Lower leg skin (tissue), 3 donors: ENCODE measurements at regions not wholly inside any gene's neighbourhood (a gene's known extent, or its start where the extent isn't known, plus 50 kb on each side); places are given as distances from the start of the nearest gene placed in this dataset.

Experiments used
- POLR2A ChIP-seq, 2 donors: fragments of 450-650 bp; IDR thresholded peaks; one replicate each; pipeline ENCODE4 v1.6.1; 2016 to 2017; ENCODE audit warnings: antibody characterized with exemption in 2 of 2, mild to moderate bottlenecking in 1 of 2, moderate library complexity in 1 of 2
- TF ChIP-seq, protein P1 (sequence below), 3 donors: fragments of 450-650 bp; IDR thresholded peaks; one replicate each; pipeline ENCODE4 v1.5.1; 2016; ENCODE audit warnings: antibody characterized with exemption in 3 of 3, mild to moderate bottlenecking in 3 of 3, moderate library complexity in 2 of 3

DNA sequence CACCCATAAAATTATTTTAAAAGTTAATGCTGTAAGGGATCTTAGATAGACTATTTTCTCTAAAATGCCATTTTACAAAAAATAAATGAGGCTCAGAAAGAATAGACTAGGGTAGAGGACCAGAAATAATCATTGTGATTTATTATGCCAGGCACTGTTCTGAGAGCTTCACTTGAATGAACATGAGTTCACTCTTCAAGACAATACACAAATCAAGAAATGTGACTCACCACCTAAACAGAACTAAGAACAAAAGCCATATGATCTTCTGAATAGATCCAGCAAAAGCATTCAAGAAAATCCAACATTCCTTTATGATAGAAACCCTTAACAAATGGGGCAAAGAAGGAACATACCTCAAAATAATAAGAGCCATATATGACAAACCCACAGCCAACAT is 582.0 kb downstream of the PKHD1 start:
- TF ChIP-seq, protein P1, sequence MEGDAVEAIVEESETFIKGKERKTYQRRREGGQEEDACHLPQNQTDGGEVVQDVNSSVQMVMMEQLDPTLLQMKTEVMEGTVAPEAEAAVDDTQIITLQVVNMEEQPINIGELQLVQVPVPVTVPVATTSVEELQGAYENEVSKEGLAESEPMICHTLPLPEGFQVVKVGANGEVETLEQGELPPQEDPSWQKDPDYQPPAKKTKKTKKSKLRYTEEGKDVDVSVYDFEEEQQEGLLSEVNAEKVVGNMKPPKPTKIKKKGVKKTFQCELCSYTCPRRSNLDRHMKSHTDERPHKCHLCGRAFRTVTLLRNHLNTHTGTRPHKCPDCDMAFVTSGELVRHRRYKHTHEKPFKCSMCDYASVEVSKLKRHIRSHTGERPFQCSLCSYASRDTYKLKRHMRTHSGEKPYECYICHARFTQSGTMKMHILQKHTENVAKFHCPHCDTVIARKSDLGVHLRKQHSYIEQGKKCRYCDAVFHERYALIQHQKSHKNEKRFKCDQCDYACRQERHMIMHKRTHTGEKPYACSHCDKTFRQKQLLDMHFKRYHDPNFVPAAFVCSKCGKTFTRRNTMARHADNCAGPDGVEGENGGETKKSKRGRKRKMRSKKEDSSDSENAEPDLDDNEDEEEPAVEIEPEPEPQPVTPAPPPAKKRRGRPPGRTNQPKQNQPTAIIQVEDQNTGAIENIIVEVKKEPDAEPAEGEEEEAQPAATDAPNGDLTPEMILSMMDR (IDR thresholded peaks at IDR 0.05), result no peak
- TF ChIP-seq POLR2A (IDR thresholded peaks at IDR 0.05), result no peak
